AG04449 (cell line): ENCODE measurements at regions not wholly inside any gene's neighbourhood (a gene's known extent, or its start where the extent isn't known, plus 50 kb on each side); places are given as distances from the start of the nearest gene placed in this dataset.

Experiments
- CTCF ChIA-PET: fragments of 350-600 bp; formaldehyde crosslinking; extraction: SDS; loops from one replicate; lab custom pipeline; 2021; ENCODE audit warnings: antibody characterized with exemption; lab: Yijun Ruan, JAX
- POLR2A ChIA-PET: fragments of 400-600, 350-600 bp; formaldehyde crosslinking; extraction: SDS; loops from one replicate; lab custom pipeline; 2020; ENCODE audit warnings: antibody characterized with exemption, inconsistent platforms; lab: Yijun Ruan, JAX
- DNase-seq: peaks from one replicate; pipeline ENCODE4 v3.0.0-alpha.2; 2010; ENCODE audit warnings: low read depth, low spot score
- H3K4me3 ChIP-seq: 2 replicates; pipeline ENCODE4 v1.5.1; 2011; ENCODE audit warnings: low read depth, mild to moderate bottlenecking, control low read depth, low read length
- TF ChIP-seq, protein P1 (sequence below): IDR thresholded peaks from one replicate; pipeline ENCODE4 v1.5.1; 2011; ENCODE audit warnings: mild to moderate bottlenecking, moderate library complexity, low read length, control low read depth, inconsistent platforms; ENCODE audit not compliant: insufficient read depth; ENCODE audit errors: missing control alignments

DNA sequence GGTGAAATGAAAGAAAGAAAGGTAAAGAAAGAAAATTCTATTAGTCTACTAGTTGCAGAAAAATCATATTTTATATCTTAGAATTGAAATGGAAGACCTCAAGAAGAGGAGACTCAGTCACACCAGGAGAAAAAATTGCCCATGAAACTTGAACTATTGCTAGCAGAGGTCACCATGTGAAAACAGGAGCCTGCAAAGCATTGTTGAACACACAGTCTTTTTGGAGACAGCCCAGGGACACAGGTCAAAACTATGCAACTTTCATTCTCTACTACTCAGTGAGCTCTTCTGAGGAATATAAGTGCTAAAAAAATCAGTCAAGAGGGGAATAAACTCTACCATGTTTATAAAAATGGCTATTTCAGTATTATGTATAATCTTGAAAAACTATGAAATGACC lies 89.8 kb upstream of the TENT5A start:
- ChIA-PET POLR2A (no interaction called here), CTCF (no interaction called here)
- TF ChIP-seq, protein P1, sequence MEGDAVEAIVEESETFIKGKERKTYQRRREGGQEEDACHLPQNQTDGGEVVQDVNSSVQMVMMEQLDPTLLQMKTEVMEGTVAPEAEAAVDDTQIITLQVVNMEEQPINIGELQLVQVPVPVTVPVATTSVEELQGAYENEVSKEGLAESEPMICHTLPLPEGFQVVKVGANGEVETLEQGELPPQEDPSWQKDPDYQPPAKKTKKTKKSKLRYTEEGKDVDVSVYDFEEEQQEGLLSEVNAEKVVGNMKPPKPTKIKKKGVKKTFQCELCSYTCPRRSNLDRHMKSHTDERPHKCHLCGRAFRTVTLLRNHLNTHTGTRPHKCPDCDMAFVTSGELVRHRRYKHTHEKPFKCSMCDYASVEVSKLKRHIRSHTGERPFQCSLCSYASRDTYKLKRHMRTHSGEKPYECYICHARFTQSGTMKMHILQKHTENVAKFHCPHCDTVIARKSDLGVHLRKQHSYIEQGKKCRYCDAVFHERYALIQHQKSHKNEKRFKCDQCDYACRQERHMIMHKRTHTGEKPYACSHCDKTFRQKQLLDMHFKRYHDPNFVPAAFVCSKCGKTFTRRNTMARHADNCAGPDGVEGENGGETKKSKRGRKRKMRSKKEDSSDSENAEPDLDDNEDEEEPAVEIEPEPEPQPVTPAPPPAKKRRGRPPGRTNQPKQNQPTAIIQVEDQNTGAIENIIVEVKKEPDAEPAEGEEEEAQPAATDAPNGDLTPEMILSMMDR: no peak
- H3K4me3 ChIP-seq: no peak overlapping the region
- no peak for DNase-seq

DNA sequence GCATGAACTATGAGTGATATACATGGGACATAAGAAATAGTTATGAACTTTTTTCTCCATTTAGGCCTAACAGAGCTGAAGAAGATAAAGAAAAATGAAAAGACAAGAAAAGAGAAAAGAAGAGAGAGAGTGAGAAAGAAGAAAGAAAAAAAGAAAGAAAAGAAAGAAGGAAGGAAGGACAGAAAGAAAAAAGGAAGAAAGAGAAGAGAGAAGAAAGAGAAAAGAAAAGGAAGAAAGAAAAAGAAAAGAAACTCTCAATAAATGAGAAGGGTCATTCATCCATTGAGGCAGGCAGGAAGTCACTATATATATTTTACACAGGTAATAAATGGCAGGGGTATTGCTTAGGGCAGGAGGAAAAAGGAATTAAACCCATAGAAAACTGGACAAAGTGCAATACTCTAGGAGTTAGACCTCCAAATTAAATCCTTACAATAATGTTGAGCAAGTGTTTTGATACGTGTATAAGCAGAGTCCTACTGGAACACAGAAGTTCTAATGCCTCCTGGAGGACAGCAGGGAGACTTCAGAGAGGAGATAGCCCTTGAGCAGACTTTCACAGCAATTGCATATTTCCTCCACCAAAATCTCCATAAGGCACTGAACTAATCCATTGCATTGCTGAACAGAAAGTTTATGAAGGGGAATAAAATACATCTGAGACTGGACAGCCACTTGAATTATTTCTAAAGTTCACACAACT lies 86.4 kb upstream of the TENT5A start:
- no peak overlapping the region for H3K4me3 ChIP-seq
- CTCF ChIA-PET: no interaction called here
- no peak for DNase-seq
- TF ChIP-seq, protein P1: no peak
- POLR2A ChIA-PET: no interaction called here

DNA sequence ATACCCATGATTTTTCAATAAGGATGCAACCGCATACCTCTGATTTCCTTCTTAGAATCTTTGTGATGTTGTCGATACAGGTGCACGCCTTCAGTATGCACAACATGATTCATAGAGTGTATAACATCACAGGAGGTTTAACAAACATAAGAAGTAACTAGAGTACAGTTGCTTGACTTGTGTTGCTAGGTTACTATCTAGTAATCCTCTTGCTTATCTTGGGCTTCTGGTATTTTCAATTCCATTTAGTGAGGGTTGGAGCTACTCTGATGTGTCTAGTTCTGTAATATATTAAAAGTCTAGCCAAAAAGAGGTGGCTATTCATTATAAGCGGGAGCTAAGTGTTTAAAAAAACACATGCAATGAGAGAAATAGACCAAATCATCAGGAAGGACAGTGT lies 85.5 kb upstream of the TENT5A start:
- DNase-seq: no peak
- CTCF ChIA-PET: no interaction called here
- no peak overlapping the region for H3K4me3 ChIP-seq
- TF ChIP-seq, protein P1: no peak
- POLR2A ChIA-PET: no interaction called here

DNA sequence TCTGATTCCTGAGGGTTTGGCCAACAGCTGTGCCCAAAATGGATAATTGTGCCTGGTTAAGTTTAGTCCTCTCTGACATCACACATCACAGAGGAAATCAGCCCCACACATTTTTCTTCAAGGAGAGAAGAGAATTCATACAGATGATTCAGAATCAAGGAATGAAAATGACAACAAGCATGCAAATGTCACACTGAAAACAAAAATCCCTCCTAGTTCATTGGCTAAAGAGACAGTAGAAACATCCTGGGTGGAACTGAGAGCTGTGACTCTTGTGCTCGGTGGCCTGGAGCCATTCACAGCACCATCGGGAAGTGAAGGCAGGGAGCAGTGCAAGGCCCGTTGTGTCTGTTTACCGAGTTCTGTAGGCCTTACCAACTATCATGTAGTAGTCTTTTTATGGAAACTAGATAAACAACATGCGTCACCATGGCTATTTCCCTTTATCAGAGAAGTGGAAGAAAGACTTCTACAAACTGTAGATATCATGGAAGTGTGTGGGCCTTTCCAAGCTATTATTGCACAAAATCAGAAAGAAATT lies 81.7 kb upstream of the TENT5A start:
- CTCF ChIA-PET: interaction anchor here (0.8 to 1.1 kb wide), 2 partner anchors 19 to 166 kb away, joined by 3 to 4 read pairs; no protein-coding TSS in a partner anchor
- H3K4me3 ChIP-seq: no peak overlapping the region
- peak; percentile 47 for DNase-seq
- TF ChIP-seq, protein P1: no peak
- POLR2A ChIA-PET: no interaction called here

DNA sequence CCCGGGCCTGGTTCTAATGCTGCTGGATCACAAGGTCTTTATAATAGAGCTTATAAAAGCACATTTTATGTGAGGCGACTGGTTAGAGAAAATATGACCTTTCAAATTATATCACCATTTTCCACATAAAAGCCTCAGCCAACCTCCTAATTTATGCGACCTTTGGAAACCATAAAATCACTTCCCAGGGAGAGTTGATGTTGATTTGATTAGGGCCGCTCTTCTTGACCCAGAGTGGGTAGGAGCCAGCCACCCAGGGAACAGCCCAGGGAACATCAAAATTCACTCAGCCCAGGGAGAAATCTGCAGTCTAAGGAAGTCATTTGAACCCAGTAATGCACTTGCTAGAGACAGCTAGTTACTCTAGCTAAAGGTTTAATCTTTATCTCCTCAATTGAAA lies 79.8 kb upstream of the TENT5A start:
- TF ChIP-seq, protein P1: no peak

DNA sequence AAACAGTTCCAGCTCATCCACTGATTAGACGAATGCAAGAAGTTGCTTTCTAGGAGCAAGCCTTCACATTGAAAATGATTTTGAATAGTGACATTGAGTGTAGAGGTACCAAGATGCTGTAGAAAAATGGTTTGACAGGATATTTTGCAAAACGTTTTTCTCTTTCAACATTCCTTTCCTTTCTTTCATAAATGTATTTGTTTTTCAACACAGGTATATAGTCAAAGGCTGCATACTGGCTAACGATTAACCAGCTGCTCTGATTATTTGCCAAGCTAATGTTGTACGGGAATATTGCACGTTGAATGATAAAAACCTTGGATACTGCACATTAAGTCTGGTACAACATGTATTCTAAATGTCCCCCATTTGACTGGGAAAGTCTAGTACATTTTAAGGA lies 78.8 kb upstream of the TENT5A start:
- ChIA-PET CTCF (interaction anchor here (1.4 kb wide), 1 partner anchor 209 kb away, joined by 3 read pairs; no protein-coding TSS in a partner anchor), POLR2A (no interaction called here)
- no peak for DNase-seq
- no peak overlapping the region for H3K4me3 ChIP-seq
- TF ChIP-seq, protein P1: no peak

More for the DNA sequence above, 79.8 kb upstream of the TENT5A start:
- ChIA-PET POLR2A (no interaction called here), CTCF (interaction anchor here (1.4 kb wide), 1 partner anchor 208 kb away, joined by 3 read pairs; no protein-coding TSS in a partner anchor)
- no peak overlapping the region for H3K4me3 ChIP-seq
- DNase-seq: no peak
